GM20000 (cell line): ENCODE measurements at regions not wholly inside any gene's neighbourhood (a gene's known extent, or its start where the extent isn't known, plus 50 kb on each side); places are given as distances from the start of the nearest gene placed in this dataset.

Source experiments
- DNase-seq: peaks from one replicate; pipeline ENCODE4 v3.0.0; 2012; ENCODE audit warnings: low spot score
- TF ChIP-seq, protein P1 (sequence below): IDR thresholded peaks from 2 replicates; pipeline ENCODE4 v1.5.1; 2012; ENCODE audit warnings: mild to moderate bottlenecking, control low read depth; ENCODE audit errors: extremely low read depth, missing control alignments

DNA sequence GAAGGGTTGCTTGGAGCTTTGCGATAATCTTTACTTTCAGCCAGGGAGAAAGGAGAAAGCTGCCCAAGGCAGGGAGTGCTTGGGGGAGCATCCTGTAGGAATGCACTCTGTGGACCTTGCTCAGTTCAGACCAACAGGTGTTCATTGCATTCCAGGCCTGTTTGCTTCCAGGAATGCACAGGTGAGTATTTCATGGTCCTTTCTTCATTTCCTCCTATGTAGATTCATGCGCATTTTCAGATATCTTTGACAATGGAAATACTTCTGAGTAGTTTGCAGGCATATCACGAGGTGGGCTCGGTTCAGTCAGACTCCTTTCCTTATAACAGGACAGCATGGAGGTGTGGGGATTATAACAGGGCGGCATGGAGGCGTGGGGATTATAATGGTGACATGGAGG is 254.8 kb downstream of the FGF9 start:
- no peak for DNase-seq
- TF ChIP-seq, protein P1, sequence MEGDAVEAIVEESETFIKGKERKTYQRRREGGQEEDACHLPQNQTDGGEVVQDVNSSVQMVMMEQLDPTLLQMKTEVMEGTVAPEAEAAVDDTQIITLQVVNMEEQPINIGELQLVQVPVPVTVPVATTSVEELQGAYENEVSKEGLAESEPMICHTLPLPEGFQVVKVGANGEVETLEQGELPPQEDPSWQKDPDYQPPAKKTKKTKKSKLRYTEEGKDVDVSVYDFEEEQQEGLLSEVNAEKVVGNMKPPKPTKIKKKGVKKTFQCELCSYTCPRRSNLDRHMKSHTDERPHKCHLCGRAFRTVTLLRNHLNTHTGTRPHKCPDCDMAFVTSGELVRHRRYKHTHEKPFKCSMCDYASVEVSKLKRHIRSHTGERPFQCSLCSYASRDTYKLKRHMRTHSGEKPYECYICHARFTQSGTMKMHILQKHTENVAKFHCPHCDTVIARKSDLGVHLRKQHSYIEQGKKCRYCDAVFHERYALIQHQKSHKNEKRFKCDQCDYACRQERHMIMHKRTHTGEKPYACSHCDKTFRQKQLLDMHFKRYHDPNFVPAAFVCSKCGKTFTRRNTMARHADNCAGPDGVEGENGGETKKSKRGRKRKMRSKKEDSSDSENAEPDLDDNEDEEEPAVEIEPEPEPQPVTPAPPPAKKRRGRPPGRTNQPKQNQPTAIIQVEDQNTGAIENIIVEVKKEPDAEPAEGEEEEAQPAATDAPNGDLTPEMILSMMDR: no peak

- TF ChIP-seq, protein P1: no peak
- no peak for DNase-seq
Observed at GRCh38 chr13:21929400-21929799, 258.5 kb downstream of the FGF9 start.

- no peak for DNase-seq
- TF ChIP-seq, protein P1: no peak
Observed at GRCh38 chr13:21930536-21930935, 259.7 kb downstream of the FGF9 start.

GRCh38 chr13:21932578-21932977 is 261.7 kb downstream of the FGF9 start:
- TF ChIP-seq, protein P1: no peak
- no peak for DNase-seq

DNA sequence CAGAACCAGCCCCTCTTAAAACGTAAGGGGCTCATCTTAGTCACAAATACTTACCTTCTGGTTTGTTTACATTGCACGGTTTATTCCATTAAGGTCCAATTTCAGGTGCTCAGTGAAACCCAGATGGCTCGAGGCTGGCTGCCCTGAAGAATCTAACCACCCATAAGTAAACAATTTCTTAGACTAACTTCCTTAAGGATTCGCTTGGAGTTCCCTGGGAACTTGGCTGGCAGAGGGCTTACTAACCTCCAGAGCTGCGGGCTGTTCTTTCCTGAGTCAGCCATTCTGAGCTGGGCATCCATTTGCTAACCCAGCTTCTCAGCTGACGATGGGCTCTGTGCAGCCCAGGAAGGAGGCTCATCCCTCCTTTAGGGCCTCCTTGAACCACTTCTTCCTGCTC is 262.1 kb downstream of the FGF9 start:
- no peak for DNase-seq
- TF ChIP-seq, protein P1: no peak

- TF ChIP-seq, protein P1: no peak
- no peak for DNase-seq
Observed at GRCh38 chr13:21934284-21934683, 263.4 kb downstream of the FGF9 start.

- TF ChIP-seq, protein P1: no peak
- DNase-seq: no peak
Observed at GRCh38 chr13:21936674-21937073, 265.8 kb downstream of the FGF9 start.
